SU-DHL-6 (cell line): ENCODE measurements at regions not wholly inside any gene's neighbourhood (a gene's known extent, or its start where the extent isn't known, plus 50 kb on each side); places are given as distances from the start of the nearest gene placed in this dataset.

ENCODE experiments used
- H2AFZ ChIP-seq: fragments of 200-600 bp; sonication (generic); 2 replicates; pipeline ENCODE4 v1.6.1; 2014; ENCODE audit warnings: low read depth, mild to moderate bottlenecking, moderate library complexity, mixed read lengths, antibody characterized with exemption, low read length; ENCODE audit not compliant: severe bottlenecking
- H3F3A ChIP-seq: fragments of 200-600 bp; shearing (Covaris generic); 2 replicates; pipeline ENCODE4 v1.6.0; 2016; ENCODE audit warnings: antibody characterized with exemption, mild to moderate bottlenecking; ENCODE audit not compliant: insufficient read depth
- H3K27ac ChIP-seq: fragments of 200-600 bp; sonication (generic); 2 replicates; pipeline ENCODE4 v1.5.1; 2016; ENCODE audit warnings: low read depth, mild to moderate bottlenecking, low read length, moderate library complexity, mixed read lengths
- H3K27me3 ChIP-seq: fragments of 200-600 bp; sonication (generic), shearing (Covaris generic); 2 replicates; pipeline ENCODE4 v1.6.0; 2014; ENCODE audit warnings: mild to moderate bottlenecking, low read length
- H3K36me3 ChIP-seq: fragments of 200-600 bp; sonication (generic); 2 replicates; pipeline ENCODE4 v1.6.1; 2014; ENCODE audit warnings: mild to moderate bottlenecking, low read length, mixed read lengths
- H3K4me2 ChIP-seq: fragments of 300-600, 200-600 bp; shearing (Covaris generic), sonication (generic); 2 replicates; pipeline ENCODE4 v1.6.0; 2014; ENCODE audit warnings: low read length, low read depth, mild to moderate bottlenecking; ENCODE audit not compliant: poor library complexity, severe bottlenecking
- H3K4me3 ChIP-seq: fragments of 200-600 bp; sonication (generic); 2 replicates; pipeline ENCODE4 v1.5.1; 2014; ENCODE audit warnings: antibody characterized with exemption, low read length, mild to moderate bottlenecking, mixed read lengths; ENCODE audit not compliant: insufficient read depth, poor library complexity, severe bottlenecking
- H3K79me2 ChIP-seq: fragments of 200-600 bp; sonication (generic); 2 replicates; pipeline ENCODE4 v1.6.1; 2014; ENCODE audit warnings: mild to moderate bottlenecking, low read length, moderate library complexity; ENCODE audit not compliant: insufficient read depth
- H3K9ac ChIP-seq: fragments of 200-600 bp; sonication (generic); 2 replicates; pipeline ENCODE4 v1.7.0; 2014; ENCODE audit warnings: mild to moderate bottlenecking, low read length
- H3K9me2 ChIP-seq: fragments of 200-600 bp; sonication (generic); replicated peaks from 2 replicates; pipeline ENCODE4 v1.6.1; 2014; ENCODE audit warnings: low read length; ENCODE audit not compliant: insufficient read depth
- H3K9me3 ChIP-seq: fragments of 200-600 bp; sonication (generic); 2 replicates; pipeline ENCODE4 v1.6.1; 2014; ENCODE audit warnings: low read length, mixed read lengths; ENCODE audit not compliant: insufficient read depth
- H4K20me1 ChIP-seq: fragments of 200-600 bp; sonication (generic); 2 replicates; pipeline ENCODE4 v1.6.1; 2014; ENCODE audit warnings: low read depth, mild to moderate bottlenecking, antibody characterized with exemption, low read length, moderate library complexity, mixed read lengths
- EZH2phosphoT487 ChIP-seq: fragments of 200-600 bp; sonication (generic), shearing (Covaris generic); conservative IDR thresholded peaks from 2 replicates; pipeline ENCODE4 v1.6.1; 2018; ENCODE audit warnings: mild to moderate bottlenecking, antibody characterized with exemption, low read length, moderate library complexity, mixed read lengths
- TF ChIP-seq, protein P1 (sequence below): fragments of 200-600 bp; sonication (generic); IDR thresholded peaks from one replicate; pipeline ENCODE4 v1.5.1; 2017; ENCODE audit warnings: antibody characterized with exemption, mild to moderate bottlenecking, low read length, moderate library complexity; ENCODE audit not compliant: insufficient read depth, poor library complexity, severe bottlenecking

DNA sequence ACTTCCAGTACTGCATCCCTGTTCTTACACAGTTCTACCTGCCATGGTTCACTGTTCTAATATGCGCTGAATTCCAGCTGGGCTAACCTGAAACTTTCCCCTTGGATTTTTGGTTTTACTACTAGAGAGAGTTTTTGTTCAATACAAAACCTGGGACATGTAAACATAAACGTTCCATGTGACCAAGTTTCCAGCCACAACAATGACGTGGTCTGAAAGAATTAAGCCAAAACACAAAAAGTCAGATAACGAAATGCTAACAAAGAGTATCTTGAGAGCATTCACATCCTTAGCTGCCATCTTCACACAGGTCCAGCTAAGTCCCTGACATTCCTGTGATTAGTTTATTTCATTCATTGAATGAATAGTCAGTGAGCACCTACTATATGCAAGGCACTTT is 467.0 kb upstream of the PKDCC start:
- Histone ChIP-seq H2AFZ (no peak overlapping the region), H3K9me3 (no peaks in the 10 kb centered on the region), H3K4me3 (no peak overlapping the region), H3F3A (no peaks in the 10 kb centered on the region), H3K9me2 (no peaks in the 10 kb centered on the region), H3K27ac (no peak overlapping the region), H3K79me2 (no peaks in the 10 kb centered on the region), H3K36me3 (no peaks in the 10 kb centered on the region), H3K4me2 (no peak overlapping the region), H3K9ac (no peak overlapping the region), H4K20me1 (no peaks in the 10 kb centered on the region), H3K27me3 (no peaks in the 10 kb centered on the region)
- TF ChIP-seq, protein P1, sequence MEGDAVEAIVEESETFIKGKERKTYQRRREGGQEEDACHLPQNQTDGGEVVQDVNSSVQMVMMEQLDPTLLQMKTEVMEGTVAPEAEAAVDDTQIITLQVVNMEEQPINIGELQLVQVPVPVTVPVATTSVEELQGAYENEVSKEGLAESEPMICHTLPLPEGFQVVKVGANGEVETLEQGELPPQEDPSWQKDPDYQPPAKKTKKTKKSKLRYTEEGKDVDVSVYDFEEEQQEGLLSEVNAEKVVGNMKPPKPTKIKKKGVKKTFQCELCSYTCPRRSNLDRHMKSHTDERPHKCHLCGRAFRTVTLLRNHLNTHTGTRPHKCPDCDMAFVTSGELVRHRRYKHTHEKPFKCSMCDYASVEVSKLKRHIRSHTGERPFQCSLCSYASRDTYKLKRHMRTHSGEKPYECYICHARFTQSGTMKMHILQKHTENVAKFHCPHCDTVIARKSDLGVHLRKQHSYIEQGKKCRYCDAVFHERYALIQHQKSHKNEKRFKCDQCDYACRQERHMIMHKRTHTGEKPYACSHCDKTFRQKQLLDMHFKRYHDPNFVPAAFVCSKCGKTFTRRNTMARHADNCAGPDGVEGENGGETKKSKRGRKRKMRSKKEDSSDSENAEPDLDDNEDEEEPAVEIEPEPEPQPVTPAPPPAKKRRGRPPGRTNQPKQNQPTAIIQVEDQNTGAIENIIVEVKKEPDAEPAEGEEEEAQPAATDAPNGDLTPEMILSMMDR, result no peak
- TF ChIP-seq EZH2phosphoT487, result no peak

GRCh38 chr2:41595240-41595639 is 452.6 kb upstream of the PKDCC start:
- TF ChIP-seq, protein P1, result no peak
- TF ChIP-seq EZH2phosphoT487, result no peak
- Histone ChIP-seq H4K20me1 (no peaks in the 10 kb centered on the region), H3K27ac (no peak overlapping the region), H3K4me2 (no peak overlapping the region), H2AFZ (no peak overlapping the region), H3K27me3 (no peaks in the 10 kb centered on the region), H3K36me3 (no peaks in the 10 kb centered on the region), H3K9ac (no peak overlapping the region), H3K9me2 (no peaks in the 10 kb centered on the region), H3K4me3 (no peak overlapping the region), H3K79me2 (no peaks in the 10 kb centered on the region), H3F3A (no peaks in the 10 kb centered on the region), H3K9me3 (no peaks in the 10 kb centered on the region)

GRCh38 chr2:41597680-41598079 is 450.1 kb upstream of the PKDCC start:
- no peak overlapping the region for H3K27ac ChIP-seq
- no peak overlapping the region for H3K9ac ChIP-seq
- H3K36me3 ChIP-seq, result no peaks in the 10 kb centered on the region
- H4K20me1 ChIP-seq, result no peaks in the 10 kb centered on the region
- H3K27me3 ChIP-seq, result no peaks in the 10 kb centered on the region
- no peak overlapping the region for H2AFZ ChIP-seq
- H3K9me2 ChIP-seq, result no peaks in the 10 kb centered on the region
- TF ChIP-seq, protein P1, result no peak
- TF ChIP-seq EZH2phosphoT487, result no peak
- H3K79me2 ChIP-seq, result no peaks in the 10 kb centered on the region
- no peaks in the 10 kb centered on the region for H3K9me3 ChIP-seq
- no peak overlapping the region for H3K4me3 ChIP-seq
- no peak overlapping the region for H3K4me2 ChIP-seq
- no peaks in the 10 kb centered on the region for H3F3A ChIP-seq
